Esophagus squamous epithelium (tissue), 5 donors: ENCODE measurements at regions not wholly inside any gene's neighbourhood (a gene's known extent, or its start where the extent isn't known, plus 50 kb on each side); places are given as distances from the start of the nearest gene placed in this dataset.
"Not testable (repeated sequence)": the region's sequence is repeated elsewhere in the genome, so short reads cannot be mapped to it uniquely, and the experiment has no call there.

ENCODE experiments used
- DNase-seq: peaks from one replicate; lab custom pipeline; 2025; lab: John Stamatoyannopoulos, UW
- H3K27ac ChIP-seq, 4 donors: fragments of 200-600 bp; sonication (generic); one replicate each; pipeline ENCODE4 v1.5.1; 2016 to 2019; ENCODE audit warnings: mild to moderate bottlenecking in 1 of 4
- H3K27me3 ChIP-seq, 4 donors: fragments of 200-600 bp; sonication (generic); 1 replicate in 3 of 4; 2 replicates in 1 of 4; pipeline versions ENCODE4 v1.5.1 to v1.6.0; 2017 to 2021; ENCODE audit warnings: antibody characterized with exemption in 1 of 4
- H3K36me3 ChIP-seq, 3 donors: fragments of 200-600 bp; sonication (generic); one replicate each; pipeline ENCODE4 v1.5.1; 2016 to 2019
- H3K4me1 ChIP-seq, 3 donors: fragments of 200-600 bp; sonication (generic); one replicate each; pipeline ENCODE4 v1.5.1; 2017 to 2019
- H3K4me3 ChIP-seq, 4 donors: fragments of 200-600 bp; sonication (generic); 1 replicate in 3 of 4; 2 replicates in 1 of 4; pipeline ENCODE4 v1.5.1; 2016 to 2019; ENCODE audit warnings: mild to moderate bottlenecking in 2 of 4, moderate library complexity in 1 of 4
- H3K9me3 ChIP-seq, 3 donors: fragments of 200-600 bp; sonication (generic); one replicate each; pipeline ENCODE4 v1.5.1; 2016 to 2019
- POLR2A ChIP-seq, 4 donors: fragments of 450-650 bp; IDR thresholded peaks; one replicate each; pipeline ENCODE4 v1.6.1; 2017; ENCODE audit warnings: antibody characterized with exemption in 4 of 4, mild to moderate bottlenecking in 4 of 4, moderate library complexity in 3 of 4
- WGBS, 2 donors: methylation state at CpG; one replicate each; pipeline ENCODE4 v1.1.5; 2018; 5-methylcytosine and 5-hydroxymethylcytosine counted together
- intact Hi-C: fragments of 100-400 bp; cut with DNase I; formaldehyde crosslinking; loops from one replicate; pipeline ENCODE4 v1.15.0; 2022
- TF ChIP-seq, protein P1 (sequence below), 6 experiments: fragments of 450-650 bp in 4 of 6; fragments of 200-600 bp in 2 of 6; sonication (generic) in 2 of 6; IDR thresholded peaks; one replicate each; pipeline ENCODE4 v1.5.1; 2016 to 2019; ENCODE audit warnings: antibody characterized with exemption in 6 of 6, mild to moderate bottlenecking in 4 of 6, moderate library complexity in 4 of 6
- donor health status: DM: yes; HTN: yes; CAD: no.

GRCh38 chr6:80489911-80490635 is 383.6 kb downstream of the BCKDHB start:
- no peak overlapping the region for H3K27ac ChIP-seq
- H3K9me3 ChIP-seq: no peaks in the 10 kb centered on the region
- intact Hi-C loops: no loop called here
- WGBS, 2 donors: 58% methylated on average over 3 of the region's 3 CpGs
- H3K4me1 ChIP-seq: no peaks in the 10 kb centered on the region
- DNase-seq: no peak
- H3K27me3 ChIP-seq: no peaks in the 10 kb centered on the region
- no peak for TF ChIP-seq POLR2A (IDR thresholded peaks at IDR 0.05)
- TF ChIP-seq, protein P1, sequence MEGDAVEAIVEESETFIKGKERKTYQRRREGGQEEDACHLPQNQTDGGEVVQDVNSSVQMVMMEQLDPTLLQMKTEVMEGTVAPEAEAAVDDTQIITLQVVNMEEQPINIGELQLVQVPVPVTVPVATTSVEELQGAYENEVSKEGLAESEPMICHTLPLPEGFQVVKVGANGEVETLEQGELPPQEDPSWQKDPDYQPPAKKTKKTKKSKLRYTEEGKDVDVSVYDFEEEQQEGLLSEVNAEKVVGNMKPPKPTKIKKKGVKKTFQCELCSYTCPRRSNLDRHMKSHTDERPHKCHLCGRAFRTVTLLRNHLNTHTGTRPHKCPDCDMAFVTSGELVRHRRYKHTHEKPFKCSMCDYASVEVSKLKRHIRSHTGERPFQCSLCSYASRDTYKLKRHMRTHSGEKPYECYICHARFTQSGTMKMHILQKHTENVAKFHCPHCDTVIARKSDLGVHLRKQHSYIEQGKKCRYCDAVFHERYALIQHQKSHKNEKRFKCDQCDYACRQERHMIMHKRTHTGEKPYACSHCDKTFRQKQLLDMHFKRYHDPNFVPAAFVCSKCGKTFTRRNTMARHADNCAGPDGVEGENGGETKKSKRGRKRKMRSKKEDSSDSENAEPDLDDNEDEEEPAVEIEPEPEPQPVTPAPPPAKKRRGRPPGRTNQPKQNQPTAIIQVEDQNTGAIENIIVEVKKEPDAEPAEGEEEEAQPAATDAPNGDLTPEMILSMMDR (IDR thresholded peaks at IDR 0.05): no peak
- H3K4me3 ChIP-seq: no peak overlapping the region
- no peaks in the 10 kb centered on the region for H3K36me3 ChIP-seq

- H3K4me1 ChIP-seq: no peaks in the 10 kb centered on the region
- 65 to 72% methylated on average over 2 of the region's 2 CpGs for WGBS, 2 donors
Observed at GRCh38 chr6:80488190-80488589, 381.7 kb downstream of the BCKDHB start.

DNA sequence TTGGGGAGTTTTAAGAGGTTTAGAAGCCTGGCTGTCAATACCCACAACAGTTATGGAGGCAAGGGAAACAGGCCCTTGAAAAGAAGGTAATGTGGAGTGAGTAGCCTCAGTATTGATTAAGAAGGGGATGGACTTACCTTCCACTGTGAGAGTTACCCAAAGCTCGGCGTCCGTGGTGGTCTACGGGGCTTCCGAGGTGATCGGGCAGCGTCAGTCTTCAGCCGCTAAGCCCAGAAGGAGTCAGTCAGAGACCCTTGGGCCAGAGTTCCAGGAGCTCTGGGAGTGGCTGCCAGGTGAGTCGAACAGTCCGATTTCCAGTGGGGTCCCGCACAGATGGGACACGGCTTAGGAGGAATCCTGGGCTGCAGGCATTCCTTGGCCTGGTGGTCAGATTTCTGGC is 379.0 kb downstream of the BCKDHB start:
- H3K36me3 ChIP-seq, H3K27ac ChIP-seq, intact Hi-C loops, H3K9me3 ChIP-seq, DNase-seq, H3K4me1 ChIP-seq, H3K27me3 ChIP-seq, H3K4me3 ChIP-seq: not testable (repeated sequence)
- 90 to 91% methylated on average over 8 of the region's 12 CpGs for WGBS, 2 donors

More at GRCh38 chr6:80488190-80488589, 381.7 kb downstream of the BCKDHB start:
- no peak overlapping the region for H3K4me3 ChIP-seq
- no peaks in the 10 kb centered on the region for H3K27me3 ChIP-seq
- no peaks in the 10 kb centered on the region for H3K36me3 ChIP-seq
- TF ChIP-seq POLR2A (IDR thresholded peaks at IDR 0.05): no peak
- TF ChIP-seq, protein P1 (IDR thresholded peaks at IDR 0.05): no peak
- intact Hi-C loops: no loop called here
- DNase-seq: no peak
- no peaks in the 10 kb centered on the region for H3K9me3 ChIP-seq
- no peak overlapping the region for H3K27ac ChIP-seq

DNA sequence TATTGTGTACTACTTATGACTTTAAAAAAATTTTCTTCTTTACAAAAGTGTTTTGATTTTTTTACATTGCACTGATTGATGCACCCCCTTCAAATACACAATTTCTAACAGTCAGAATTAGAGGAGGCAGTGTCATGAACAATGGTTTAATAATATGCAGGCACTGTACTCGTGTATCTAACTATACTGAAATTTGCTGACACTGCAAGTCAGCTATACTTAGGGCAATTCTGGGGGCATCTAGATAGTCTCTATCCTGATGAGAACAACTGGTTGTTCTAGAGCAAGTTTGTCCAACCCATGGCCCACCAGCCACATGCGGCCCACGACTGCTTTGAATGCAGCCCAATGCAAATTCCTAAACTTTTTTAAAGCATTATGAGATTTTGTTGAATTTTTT is 375.6 kb downstream of the BCKDHB start:
- Histone ChIP-seq H3K27me3 (no peaks in the 10 kb centered on the region), H3K9me3 (no peaks in the 10 kb centered on the region), H3K4me1 (no peaks in the 10 kb centered on the region), H3K36me3 (no peaks in the 10 kb centered on the region), H3K27ac (no peak overlapping the region), H3K4me3 (no peak overlapping the region)
- no peak for DNase-seq
- no peak for TF ChIP-seq POLR2A (IDR thresholded peaks at IDR 0.05)
- TF ChIP-seq, protein P1 (IDR thresholded peaks at IDR 0.05): no peak
- intact Hi-C loops: no loop called here
- 83 to 95% methylated on average over 3 of the region's 3 CpGs for WGBS, 2 donors

DNA sequence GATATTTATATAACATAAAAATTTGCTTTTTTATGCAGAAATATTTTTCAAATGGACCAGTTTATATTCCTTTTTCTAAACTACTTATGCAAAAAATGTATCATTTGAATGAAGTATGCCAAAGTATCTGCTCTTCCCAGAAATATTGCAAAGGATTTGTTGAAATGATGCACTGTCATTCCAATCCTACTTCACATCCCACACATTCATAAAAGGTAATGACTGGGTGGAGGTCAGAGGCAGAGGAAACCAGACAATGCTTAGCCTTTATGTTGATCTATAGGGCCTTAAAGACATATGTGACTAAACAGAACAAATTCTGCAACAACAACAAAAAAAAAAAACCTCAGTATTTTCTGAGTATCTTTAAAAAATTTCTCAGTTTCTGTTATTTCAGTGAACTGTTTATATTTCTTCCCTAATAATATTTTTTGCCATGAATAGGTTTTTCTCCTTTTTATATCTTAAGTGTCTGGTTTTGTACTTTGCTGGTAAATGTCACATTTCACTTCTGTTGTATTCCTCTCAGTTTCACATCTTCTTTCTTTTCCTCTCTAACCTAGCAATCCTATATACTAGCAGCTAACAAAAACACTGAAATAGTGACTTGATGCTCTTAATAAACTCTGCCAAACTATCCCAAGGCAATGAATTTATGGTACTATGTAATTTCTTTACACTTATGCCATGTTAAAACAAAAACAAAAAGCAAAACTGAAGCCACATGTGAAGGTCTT is 374.1 kb downstream of the BCKDHB start:
- H3K4me3 ChIP-seq: no peak overlapping the region
- intact Hi-C loops: no loop called here
- H3K27me3 ChIP-seq: no peaks in the 10 kb centered on the region
- no peak for DNase-seq
- H3K9me3 ChIP-seq: no peaks in the 10 kb centered on the region
- no peak overlapping the region for H3K27ac ChIP-seq
- no peaks in the 10 kb centered on the region for H3K36me3 ChIP-seq
- no peaks in the 10 kb centered on the region for H3K4me1 ChIP-seq
- TF ChIP-seq, protein P1 (IDR thresholded peaks at IDR 0.05): no peak
- no peak for TF ChIP-seq POLR2A (IDR thresholded peaks at IDR 0.05)
